GM21423 (cell line): ENCODE measurements at regions not wholly inside any gene's neighbourhood (a gene's known extent, or its start where the extent isn't known, plus 50 kb on each side); places are given as distances from the start of the nearest gene placed in this dataset.

ENCODE experiments used
- ATAC-seq: cut with Tn5 transposase; IDR thresholded peaks from one replicate; pipeline ENCODE4 v1.9.1; 2021; ENCODE audit warnings: mild to moderate bottlenecking, moderate library complexity; ENCODE audit not compliant: unreplicated experiment

- no peak for ATAC-seq
Measured at GRCh38 chr21:41689289-41689583, 77.6 kb downstream of the RIPK4 start.

GRCh38 chr21:41687633-41688032 lies 79.2 kb downstream of the RIPK4 start:
- ATAC-seq, result no peak

GRCh38 chr21:41686664-41687063 lies 80.2 kb downstream of the RIPK4 start:
- ATAC-seq, result no peak

GRCh38 chr21:41685511-41686149 lies 81.2 kb downstream of the RIPK4 start:
- no peak for ATAC-seq

- no peak for ATAC-seq
Measured at GRCh38 chr21:41684381-41685245, 82.2 kb downstream of the RIPK4 start.

- no peak for ATAC-seq
Measured at GRCh38 chr21:41683815-41684214, 83.0 kb downstream of the RIPK4 start.

GRCh38 chr21:41682719-41683179 lies 84.1 kb downstream of the RIPK4 start:
- no peak for ATAC-seq

- ATAC-seq, result no peak
Measured at GRCh38 chr21:41681939-41682718, 84.7 kb downstream of the RIPK4 start.

GRCh38 chr21:41681348-41681801 lies 85.5 kb downstream of the RIPK4 start:
- no peak for ATAC-seq

GRCh38 chr21:41680444-41681347 lies 86.2 kb downstream of the RIPK4 start:
- ATAC-seq, result no peak

GRCh38 chr21:41678924-41679318 lies 87.9 kb downstream of the RIPK4 start:
- no peak for ATAC-seq

- ATAC-seq, result no peak
Measured at GRCh38 chr21:41678016-41678923, 88.6 kb downstream of the RIPK4 start.

- ATAC-seq, result no peak
Measured at GRCh38 chr21:41677671-41678015, 89.2 kb downstream of the RIPK4 start.

- no peak for ATAC-seq
Measured at GRCh38 chr21:41676198-41676597, 90.7 kb downstream of the RIPK4 start.

GRCh38 chr21:41675574-41675973 lies 91.3 kb downstream of the RIPK4 start:
- no peak for ATAC-seq

- no peak for ATAC-seq
Measured at GRCh38 chr21:41674402-41674801, 92.5 kb downstream of the RIPK4 start.

- ATAC-seq, result no peak
Measured at GRCh38 chr21:41673596-41674335, 93.1 kb downstream of the RIPK4 start.

GRCh38 chr21:41673071-41673470 lies 93.8 kb downstream of the RIPK4 start:
- ATAC-seq, result no peak

GRCh38 chr21:41672543-41672915 lies 94.3 kb downstream of the RIPK4 start:
- ATAC-seq, result no peak
